ENCODE measurements at regions not wholly inside any gene's neighbourhood (a gene's known extent, or its start where the extent isn't known, plus 50 kb on each side); places are given as distances from the start of the nearest gene placed in this dataset.

GRCh38 chr6:47376930-47377329 is 67.2 kb upstream of the TNFRSF21 start:
- Histone ChIP-seq H3K9me3 (ENCODE audit: control insufficient read depth in 2 of 2, low read length in 2 of 2) (no peaks in the 10 kb centered on the region), H3K36me3 (ENCODE audit: control insufficient read depth, insufficient read depth, low read length) (no peaks in the 10 kb centered on the region), H3K27me3 (ENCODE audit: control insufficient read depth, insufficient read depth, low read length) (peaks cover 4% of the 10 kb centered on the region), H3K4me1 (ENCODE audit: control insufficient read depth, insufficient read depth, low read length, poor library complexity, severe bottlenecking) (no peaks in the 10 kb centered on the region), H3K4me3 (ENCODE audit: low read depth, low read length) (no peak overlapping the region), H3K27ac (ENCODE audit: insufficient read depth, low read length, poor library complexity, severe bottlenecking) (no peak overlapping the region)
- no peaks in the 10 kb centered on the region for H3K4me1 Mint-ChIP-seq
- no peak overlapping the region for H3K4me3 Mint-ChIP-seq
- ATAC-seq (ENCODE audit: low read depth in 2 of 2) (no peak), DNase-seq (peak in 1 of 3 donors; percentile 1)
- no peaks in the 10 kb centered on the region for H3K9me3 Mint-ChIP-seq
- H3K27ac Mint-ChIP-seq: no peak overlapping the region
- H3K36me3 Mint-ChIP-seq: no peaks in the 10 kb centered on the region
- no peaks in the 10 kb centered on the region for H3K27me3 Mint-ChIP-seq

DNA sequence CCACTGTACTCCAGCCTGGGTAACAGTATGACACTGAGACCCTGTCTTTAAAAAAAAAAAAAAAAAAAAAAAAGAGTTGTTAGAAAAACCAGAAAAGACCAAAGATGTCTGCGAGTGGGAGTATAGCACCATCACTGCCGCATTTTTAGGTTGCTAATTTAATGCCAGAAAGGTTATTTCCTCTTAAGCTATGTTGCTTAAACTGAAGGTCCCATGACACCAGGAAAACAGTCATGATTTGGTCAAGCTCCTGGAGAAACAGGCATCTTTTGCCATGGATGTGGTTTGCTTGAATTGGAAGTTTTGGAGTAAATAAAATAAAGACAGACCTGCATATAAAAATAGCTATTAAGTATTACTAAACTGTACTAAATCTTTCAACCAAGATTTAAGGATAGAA is 68.3 kb upstream of the TNFRSF21 start:
- Mint-ChIP-seq H3K4me1 (no peaks in the 10 kb centered on the region), H3K9me3 (no peaks in the 10 kb centered on the region), H3K36me3 (no peaks in the 10 kb centered on the region), H3K4me3 (no peak overlapping the region), H3K27me3 (no peaks in the 10 kb centered on the region), H3K27ac (no peak overlapping the region)
- Histone ChIP-seq H3K27me3 (ENCODE audit: control insufficient read depth, insufficient read depth, low read length) (peaks cover 4% of the 10 kb centered on the region), H3K27ac (ENCODE audit: insufficient read depth, low read length, poor library complexity, severe bottlenecking) (no peak overlapping the region), H3K4me3 (ENCODE audit: low read depth, low read length) (no peak overlapping the region), H3K9me3 (ENCODE audit: control insufficient read depth in 2 of 2, low read length in 2 of 2) (no peaks in the 10 kb centered on the region), H3K36me3 (ENCODE audit: control insufficient read depth, insufficient read depth, low read length) (no peaks in the 10 kb centered on the region), H3K4me1 (ENCODE audit: control insufficient read depth, insufficient read depth, low read length, poor library complexity, severe bottlenecking) (no peaks in the 10 kb centered on the region)
- ATAC-seq (ENCODE audit: low read depth in 2 of 2): no peak
- no peak for DNase-seq

GRCh38 chr6:47379328-47379727 is 69.6 kb upstream of the TNFRSF21 start:
- Mint-ChIP-seq H3K9me3 (peaks cover 0 to 6% (median 0%) of the 10 kb centered on the region in 7 donors), H3K4me1 (no peaks in the 10 kb centered on the region), H3K27me3 (no peaks in the 10 kb centered on the region), H3K36me3 (no peaks in the 10 kb centered on the region), H3K4me3 (no peak overlapping the region), H3K27ac (no peak overlapping the region)
- ATAC-seq (ENCODE audit: low read depth in 2 of 2) (no peak), DNase-seq (no peak)
- Histone ChIP-seq H3K36me3 (ENCODE audit: control insufficient read depth, insufficient read depth, low read length) (no peaks in the 10 kb centered on the region), H3K27me3 (ENCODE audit: control insufficient read depth, insufficient read depth, low read length) (peaks cover 4% of the 10 kb centered on the region), H3K27ac (ENCODE audit: insufficient read depth, low read length, poor library complexity, severe bottlenecking) (no peak overlapping the region), H3K4me3 (ENCODE audit: low read depth, low read length) (no peak overlapping the region), H3K9me3 (ENCODE audit: control insufficient read depth in 2 of 2, low read length in 2 of 2) (no peaks in the 10 kb centered on the region), H3K4me1 (ENCODE audit: control insufficient read depth, insufficient read depth, low read length, poor library complexity, severe bottlenecking) (no peaks in the 10 kb centered on the region)

- H3K27me3 ChIP-seq (ENCODE audit: control insufficient read depth, insufficient read depth, low read length): peaks cover 4% of the 10 kb centered on the region
- H3K36me3 Mint-ChIP-seq: no peaks in the 10 kb centered on the region
- no peak overlapping the region for H3K27ac Mint-ChIP-seq
- H3K9me3 ChIP-seq (ENCODE audit: control insufficient read depth in 2 of 2, low read length in 2 of 2): no peaks in the 10 kb centered on the region
- H3K36me3 ChIP-seq (ENCODE audit: control insufficient read depth, insufficient read depth, low read length): no peaks in the 10 kb centered on the region
- H3K27ac ChIP-seq (ENCODE audit: insufficient read depth, low read length, poor library complexity, severe bottlenecking): no peak overlapping the region
- H3K9me3 Mint-ChIP-seq: peaks cover 0 to 6% (median 0%) of the 10 kb centered on the region in 7 donors
- no peaks in the 10 kb centered on the region for H3K27me3 Mint-ChIP-seq
- H3K4me3 Mint-ChIP-seq: no peak overlapping the region
- no peaks in the 10 kb centered on the region for H3K4me1 Mint-ChIP-seq
- no peak for DNase-seq
- H3K4me3 ChIP-seq (ENCODE audit: low read depth, low read length): no peak overlapping the region
- ATAC-seq (ENCODE audit: low read depth in 2 of 2): no peak
- H3K4me1 ChIP-seq (ENCODE audit: control insufficient read depth, insufficient read depth, low read length, poor library complexity, severe bottlenecking): no peaks in the 10 kb centered on the region
Observed at GRCh38 chr6:47380251-47380650, 70.5 kb upstream of the TNFRSF21 start.

DNA sequence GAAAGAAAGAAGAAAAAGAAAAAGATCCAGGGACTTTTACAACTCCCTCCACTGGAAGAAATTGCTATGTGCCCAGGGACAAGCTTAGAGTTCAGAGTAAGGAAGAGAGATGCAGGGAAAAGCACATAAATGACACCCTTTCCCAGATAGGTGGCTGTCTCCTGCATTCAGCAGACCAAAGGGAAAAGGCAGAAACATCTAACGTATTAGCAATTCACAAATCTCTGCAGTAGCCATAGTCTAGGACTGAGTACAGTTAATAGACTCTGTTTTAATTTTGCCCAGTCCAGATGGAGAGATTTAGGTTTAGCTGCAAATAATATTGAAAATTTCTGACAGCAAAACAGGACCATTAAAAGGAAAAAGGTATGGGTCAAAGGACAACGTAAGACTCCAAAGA is 71.3 kb upstream of the TNFRSF21 start:
- Histone ChIP-seq H3K27me3 (ENCODE audit: control insufficient read depth, insufficient read depth, low read length) (peaks cover 2% of the 10 kb centered on the region), H3K36me3 (ENCODE audit: control insufficient read depth, insufficient read depth, low read length) (no peaks in the 10 kb centered on the region), H3K27ac (ENCODE audit: insufficient read depth, low read length, poor library complexity, severe bottlenecking) (no peak overlapping the region), H3K4me3 (ENCODE audit: low read depth, low read length) (no peak overlapping the region), H3K9me3 (ENCODE audit: control insufficient read depth in 2 of 2, low read length in 2 of 2) (no peaks in the 10 kb centered on the region), H3K4me1 (ENCODE audit: control insufficient read depth, insufficient read depth, low read length, poor library complexity, severe bottlenecking) (no peaks in the 10 kb centered on the region)
- Mint-ChIP-seq H3K4me3 (no peak overlapping the region), H3K27me3 (no peaks in the 10 kb centered on the region), H3K36me3 (no peaks in the 10 kb centered on the region), H3K9me3 (peaks cover 0 to 6% (median 0%) of the 10 kb centered on the region in 7 donors), H3K27ac (no peak overlapping the region), H3K4me1 (no peaks in the 10 kb centered on the region)
- ATAC-seq (ENCODE audit: low read depth in 2 of 2) (no peak), DNase-seq (no peak)

- H3K27ac ChIP-seq (ENCODE audit: insufficient read depth, low read length, poor library complexity, severe bottlenecking): no peak overlapping the region
- no peaks in the 10 kb centered on the region for H3K27me3 ChIP-seq (ENCODE audit: control insufficient read depth, insufficient read depth, low read length)
- peaks cover 0 to 10% (median 4%) of the 10 kb centered on the region in 7 donors for H3K9me3 Mint-ChIP-seq
- H3K36me3 Mint-ChIP-seq: no peaks in the 10 kb centered on the region
- no peaks in the 10 kb centered on the region for H3K27me3 Mint-ChIP-seq
- H3K36me3 ChIP-seq (ENCODE audit: control insufficient read depth, insufficient read depth, low read length): no peaks in the 10 kb centered on the region
- no peak overlapping the region for H3K27ac Mint-ChIP-seq
- DNase-seq (no peak), ATAC-seq (ENCODE audit: low read depth in 2 of 2) (no peak)
- no peak overlapping the region for H3K4me3 ChIP-seq (ENCODE audit: low read depth, low read length)
- H3K9me3 ChIP-seq (ENCODE audit: control insufficient read depth in 2 of 2, low read length in 2 of 2): no peaks in the 10 kb centered on the region
- H3K4me3 Mint-ChIP-seq: no peak overlapping the region
- H3K4me1 ChIP-seq (ENCODE audit: control insufficient read depth, insufficient read depth, low read length, poor library complexity, severe bottlenecking): no peaks in the 10 kb centered on the region
- no peaks in the 10 kb centered on the region for H3K4me1 Mint-ChIP-seq
Observed at GRCh38 chr6:47383360-47383759, 73.7 kb upstream of the TNFRSF21 start.

DNA sequence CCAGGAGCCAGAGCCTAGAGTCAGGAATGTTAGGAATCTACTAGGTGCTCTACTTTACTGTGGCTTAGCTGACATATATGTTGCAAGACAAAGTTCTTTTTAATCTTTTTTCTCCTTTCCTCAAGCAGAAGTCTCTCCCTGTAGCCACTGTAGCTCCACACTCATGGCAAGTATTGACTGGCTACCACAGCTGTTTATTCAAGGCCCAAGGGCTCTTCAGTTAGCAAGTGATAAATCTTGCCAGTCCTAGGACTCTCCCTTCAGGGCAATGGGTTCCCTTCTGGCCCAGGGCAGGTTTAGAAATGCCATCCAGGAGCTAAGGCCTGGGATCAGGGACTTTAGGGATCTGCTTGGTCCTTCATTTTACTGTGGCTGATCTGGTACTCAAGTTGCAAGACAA is 82.0 kb upstream of the TNFRSF21 start:
- ATAC-seq (ENCODE audit: low read depth in 2 of 2): no peak
- no peaks in the 10 kb centered on the region for H3K36me3 ChIP-seq (ENCODE audit: control insufficient read depth, insufficient read depth, low read length)
- no peaks in the 10 kb centered on the region for H3K4me1 ChIP-seq (ENCODE audit: control insufficient read depth, insufficient read depth, low read length, poor library complexity, severe bottlenecking)
- H3K27ac ChIP-seq (ENCODE audit: insufficient read depth, low read length, poor library complexity, severe bottlenecking): no peak overlapping the region
- no peak for DNase-seq
- Mint-ChIP-seq H3K27me3 (peaks cover 6% of the 10 kb centered on the region), H3K27ac (no peak overlapping the region), H3K4me1 (no peaks in the 10 kb centered on the region), H3K4me3 (no peak overlapping the region), H3K9me3 (peaks cover 0 to 23% (median 3%) of the 10 kb centered on the region in 7 donors), H3K36me3 (peaks cover 3% of the 10 kb centered on the region)
- no peaks in the 10 kb centered on the region for H3K27me3 ChIP-seq (ENCODE audit: control insufficient read depth, insufficient read depth, low read length)
- peaks cover 0 to 1% of the 10 kb centered on the region in 2 experiments for H3K9me3 ChIP-seq (ENCODE audit: control insufficient read depth in 2 of 2, low read length in 2 of 2)
- no peak overlapping the region for H3K4me3 ChIP-seq (ENCODE audit: low read depth, low read length)

DNA sequence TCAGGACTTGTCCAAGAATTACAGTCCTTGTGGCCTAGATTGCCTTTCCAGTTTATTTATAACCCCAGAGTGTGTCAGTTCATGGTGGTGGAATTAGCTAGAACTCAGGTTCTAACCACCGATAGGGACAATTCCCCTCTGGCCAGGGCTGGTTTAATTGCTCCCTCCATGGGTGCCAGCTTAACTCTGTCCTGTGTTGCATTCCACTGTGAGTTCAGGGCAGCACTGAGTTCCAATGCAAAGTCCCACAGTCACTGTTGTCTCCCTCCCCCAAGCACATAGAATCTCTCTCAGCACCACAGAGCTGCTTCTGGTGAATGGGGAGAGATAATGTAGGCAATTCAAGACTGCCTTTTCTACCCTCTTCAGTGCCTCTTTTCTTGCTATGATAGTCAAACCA is 82.5 kb upstream of the TNFRSF21 start:
- Mint-ChIP-seq H3K27me3 (peaks cover 7% of the 10 kb centered on the region), H3K4me1 (no peaks in the 10 kb centered on the region), H3K4me3 (no peak overlapping the region), H3K36me3 (peaks cover 3% of the 10 kb centered on the region), H3K9me3 (peaks cover 0 to 19% (median 2%) of the 10 kb centered on the region in 7 donors), H3K27ac (no peak overlapping the region)
- no peaks in the 10 kb centered on the region for H3K36me3 ChIP-seq (ENCODE audit: control insufficient read depth, insufficient read depth, low read length)
- peaks cover 0 to 1% of the 10 kb centered on the region in 2 experiments for H3K9me3 ChIP-seq (ENCODE audit: control insufficient read depth in 2 of 2, low read length in 2 of 2)
- DNase-seq: no peak
- no peaks in the 10 kb centered on the region for H3K4me1 ChIP-seq (ENCODE audit: control insufficient read depth, insufficient read depth, low read length, poor library complexity, severe bottlenecking)
- no peak overlapping the region for H3K4me3 ChIP-seq (ENCODE audit: low read depth, low read length)
- no peaks in the 10 kb centered on the region for H3K27me3 ChIP-seq (ENCODE audit: control insufficient read depth, insufficient read depth, low read length)
- no peak for ATAC-seq (ENCODE audit: low read depth in 2 of 2)
- no peak overlapping the region for H3K27ac ChIP-seq (ENCODE audit: insufficient read depth, low read length, poor library complexity, severe bottlenecking)

Measured in CD4-positive, CD25-positive, alpha-beta regulatory T cell (primary cell).